ENCODE measurements at regions not wholly inside any gene's neighbourhood (a gene's known extent, or its start where the extent isn't known, plus 50 kb on each side); places are given as distances from the start of the nearest gene placed in this dataset.
"Not testable (repeated sequence)": the region's sequence is repeated elsewhere in the genome, so short reads cannot be mapped to it uniquely, and the experiment has no call there.

DNA sequence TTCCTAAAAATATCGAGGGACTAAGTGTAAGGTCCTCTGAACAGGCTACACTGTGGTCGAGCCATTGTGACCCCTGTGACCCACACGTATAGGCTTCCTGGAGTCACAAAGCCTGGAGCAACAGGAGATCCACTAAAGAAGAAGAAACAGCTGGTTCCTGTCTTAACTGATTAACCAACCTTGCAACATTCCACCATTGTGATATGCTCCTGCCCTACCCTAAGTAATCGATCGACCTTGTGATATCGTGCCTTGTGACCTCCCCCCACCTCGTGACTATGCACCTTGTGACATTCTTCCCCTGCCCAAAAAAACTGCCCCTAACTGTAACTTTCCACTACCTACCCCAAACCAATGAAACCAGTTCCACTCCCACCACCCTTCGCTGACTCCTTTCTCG is 304.6 kb upstream of the FAM78B start:
- DNase-seq (ENCODE audit: low spot score): no peak
- in situ Hi-C loops (cut with HindIII; ENCODE audit: low sequenced_read_pairs): no loop called here

- in situ Hi-C loops (cut with HindIII; ENCODE audit: low sequenced_read_pairs): no loop called here
- peak; percentile 71 for DNase-seq (ENCODE audit: low spot score)
These were observed 312.3 kb upstream of the FAM78B start for GRCh38 chr1:166479052-166479631.

GRCh38 chr1:166484471-166484870 is 317.7 kb upstream of the FAM78B start:
- in situ Hi-C loops (cut with HindIII; ENCODE audit: low sequenced_read_pairs): no loop called here
- DNase-seq (ENCODE audit: low spot score): no peak

GRCh38 chr1:166484871-166485270 is 318.1 kb upstream of the FAM78B start:
- no peak for DNase-seq (ENCODE audit: low spot score)
- in situ Hi-C loops (cut with HindIII; ENCODE audit: low sequenced_read_pairs): no loop called here

DNA sequence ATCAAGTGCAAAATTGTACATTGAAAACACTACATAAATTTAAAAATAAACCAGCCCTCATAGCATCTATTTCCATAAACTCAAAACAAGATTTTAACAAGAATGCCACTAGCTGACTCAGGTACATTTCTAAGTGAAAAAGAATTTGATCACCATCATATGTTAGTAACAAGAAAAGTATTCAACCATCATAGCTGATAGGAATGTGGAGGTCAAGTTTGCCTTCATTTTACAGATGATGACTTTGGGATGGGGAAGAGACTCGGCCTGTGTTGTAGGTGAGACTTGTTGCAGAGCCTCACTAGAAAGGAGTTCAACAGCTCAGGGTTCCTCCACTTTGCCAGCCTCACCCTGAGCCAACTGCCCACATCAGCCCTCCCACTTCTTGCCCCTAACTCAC is 318.8 kb upstream of the FAM78B start:
- DNase-seq (ENCODE audit: low spot score): no peak
- in situ Hi-C loops (cut with HindIII; ENCODE audit: low sequenced_read_pairs): no loop called here

- DNase-seq (ENCODE audit: low spot score): no peak
- in situ Hi-C loops (cut with HindIII; ENCODE audit: low sequenced_read_pairs): no loop called here
These were observed 321.5 kb upstream of the FAM78B start for GRCh38 chr1:166488327-166488726.

DNA sequence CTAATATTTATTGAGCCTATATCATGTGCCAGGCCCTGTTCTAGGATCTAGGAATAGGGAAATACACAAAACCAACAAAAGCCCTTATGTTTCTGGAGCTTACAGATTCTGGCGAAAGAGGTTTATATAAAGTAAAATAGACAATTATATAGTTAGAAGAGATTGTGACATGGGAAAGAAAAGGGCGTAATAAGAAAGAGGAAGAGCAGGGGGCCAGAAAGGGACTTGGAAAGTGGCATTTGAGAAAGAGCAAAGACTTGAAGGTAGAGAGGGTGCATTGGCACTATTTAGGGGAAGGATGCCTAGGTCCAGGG is 322.5 kb upstream of the FAM78B start:
- in situ Hi-C loops (cut with HindIII; ENCODE audit: low sequenced_read_pairs): no loop called here
- DNase-seq (ENCODE audit: low spot score): no peak

GRCh38 chr1:166489670-166490436 is 323.1 kb upstream of the FAM78B start:
- in situ Hi-C loops (cut with HindIII; ENCODE audit: low sequenced_read_pairs): no loop called here
- DNase-seq (ENCODE audit: low spot score): no peak

- no peak for DNase-seq (ENCODE audit: low spot score)
- in situ Hi-C loops (cut with HindIII; ENCODE audit: low sequenced_read_pairs): no loop called here
These were observed 323.7 kb upstream of the FAM78B start for GRCh38 chr1:166490437-166490991.

DNA sequence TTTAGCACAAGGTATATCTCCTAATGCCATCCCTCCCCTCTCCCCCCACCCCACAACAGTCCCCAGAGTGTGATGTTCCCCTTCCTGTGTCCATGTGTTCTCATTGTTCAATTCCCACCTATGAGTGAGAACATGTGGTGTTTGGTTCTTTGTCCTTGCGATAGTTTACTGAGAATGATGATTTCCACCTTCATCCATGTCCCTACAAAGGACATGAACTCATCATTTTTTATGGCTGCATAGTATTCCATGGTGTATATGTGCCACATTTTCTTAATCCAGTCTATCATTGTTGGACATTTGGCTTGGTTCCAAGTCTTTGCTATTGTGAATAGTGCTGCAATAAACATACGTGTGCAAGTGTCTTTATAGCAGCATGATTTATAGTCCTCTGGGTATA is 327.0 kb upstream of the FAM78B start:
- DNase-seq (ENCODE audit: low spot score); in situ Hi-C loops (cut with HindIII; ENCODE audit: low sequenced_read_pairs): not testable (repeated sequence)

DNA sequence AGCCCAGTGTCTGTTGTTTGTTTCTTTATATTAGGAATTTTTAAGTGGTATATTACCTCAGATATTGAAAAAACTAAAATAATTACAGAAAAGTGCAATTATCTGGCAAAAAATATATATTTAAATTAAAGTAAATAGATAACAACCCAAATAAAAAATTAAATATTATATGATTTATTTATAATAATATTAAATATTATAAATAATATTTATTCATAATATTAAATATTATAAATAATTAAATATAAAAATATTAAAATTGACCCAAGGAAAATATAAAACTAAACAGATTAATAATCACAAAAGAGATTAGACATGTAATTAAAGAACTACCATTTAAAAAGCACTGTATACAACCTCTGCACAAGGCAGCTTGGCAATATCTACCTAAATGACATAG is 331.9 kb upstream of the POGK start:
- in situ Hi-C loops (cut with HindIII; ENCODE audit: low sequenced_read_pairs): no loop called here

DNA sequence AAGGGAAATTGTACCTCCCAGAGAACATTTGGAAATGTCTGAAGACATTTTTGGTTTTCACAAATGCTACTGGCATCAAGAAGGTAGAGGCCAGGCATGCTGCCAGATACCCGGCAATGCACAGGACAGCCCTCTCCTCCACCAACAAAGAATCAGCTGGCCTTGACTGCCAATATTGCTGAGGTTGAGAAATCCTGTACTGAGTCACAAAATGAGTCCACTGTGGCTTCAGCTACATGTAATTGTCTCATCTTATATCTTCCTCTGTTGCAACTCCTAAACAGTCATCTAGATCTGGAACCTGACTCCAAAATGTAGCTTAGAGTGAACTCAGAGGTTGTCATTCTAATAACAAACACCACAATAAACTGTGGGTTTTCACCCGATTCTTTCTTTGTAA is 327.5 kb upstream of the POGK start:
- in situ Hi-C loops (cut with HindIII; ENCODE audit: low sequenced_read_pairs): no loop called here
- DNase-seq (ENCODE audit: low spot score): no peak

More for the DNA sequence above, 331.9 kb upstream of the POGK start:
- no peak for DNase-seq (ENCODE audit: low spot score)

- no peak for DNase-seq (ENCODE audit: low spot score)
- in situ Hi-C loops (cut with HindIII; ENCODE audit: low sequenced_read_pairs): no loop called here
These were observed 325.2 kb upstream of the POGK start for GRCh38 chr1:166514067-166514466.

DNA sequence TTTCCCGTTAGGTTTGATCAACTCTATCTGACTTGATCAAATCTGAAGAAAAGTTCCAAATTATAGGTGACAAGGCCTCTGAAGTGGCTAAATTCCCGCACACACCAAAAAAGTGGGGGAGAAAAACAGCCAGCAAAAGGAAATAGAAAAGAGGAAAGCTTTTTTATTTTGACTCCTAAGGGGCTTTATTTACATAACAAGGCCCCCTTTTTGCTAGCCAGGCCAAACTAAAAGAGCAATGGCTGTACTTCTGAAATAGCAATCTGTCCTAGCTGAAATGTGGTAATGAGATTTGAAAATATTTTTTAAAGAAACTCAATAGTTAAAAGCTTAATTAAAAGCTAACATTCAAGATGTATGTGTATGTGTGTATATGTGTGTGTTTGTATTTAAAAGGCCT is 311.5 kb upstream of the POGK start:
- in situ Hi-C loops (cut with HindIII; ENCODE audit: low sequenced_read_pairs): no loop called here
- no peak for DNase-seq (ENCODE audit: low spot score)

- in situ Hi-C loops (cut with HindIII; ENCODE audit: low sequenced_read_pairs): no loop called here
- no peak for DNase-seq (ENCODE audit: low spot score)
These were observed 300.6 kb upstream of the POGK start for GRCh38 chr1:166538646-166539045.

DNA sequence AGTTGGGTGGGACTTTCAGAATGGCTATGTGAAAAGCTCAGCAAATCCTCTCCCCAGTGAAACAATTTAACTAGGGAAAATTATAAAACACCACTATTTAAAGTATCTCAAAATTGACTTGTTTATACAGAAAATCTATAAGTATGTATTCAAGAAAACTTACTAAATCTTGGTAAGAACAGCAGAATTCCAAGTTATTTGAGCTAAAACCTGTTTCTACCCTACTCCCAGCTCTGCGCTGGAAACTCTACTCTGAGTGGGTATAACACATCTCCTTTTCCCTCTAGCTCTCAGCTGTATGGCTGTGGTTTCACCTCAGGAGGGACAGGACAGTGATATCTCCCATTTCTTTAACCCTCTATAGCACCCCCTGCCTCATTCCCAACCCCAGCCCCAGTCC is 295.2 kb upstream of the POGK start:
- in situ Hi-C loops (cut with HindIII; ENCODE audit: low sequenced_read_pairs): no loop called here
- DNase-seq (ENCODE audit: low spot score): no peak

GRCh38 chr1:166544561-166544960 is 294.7 kb upstream of the POGK start:
- DNase-seq (ENCODE audit: low spot score): no peak
- in situ Hi-C loops (cut with HindIII; ENCODE audit: low sequenced_read_pairs): no loop called here

DNA sequence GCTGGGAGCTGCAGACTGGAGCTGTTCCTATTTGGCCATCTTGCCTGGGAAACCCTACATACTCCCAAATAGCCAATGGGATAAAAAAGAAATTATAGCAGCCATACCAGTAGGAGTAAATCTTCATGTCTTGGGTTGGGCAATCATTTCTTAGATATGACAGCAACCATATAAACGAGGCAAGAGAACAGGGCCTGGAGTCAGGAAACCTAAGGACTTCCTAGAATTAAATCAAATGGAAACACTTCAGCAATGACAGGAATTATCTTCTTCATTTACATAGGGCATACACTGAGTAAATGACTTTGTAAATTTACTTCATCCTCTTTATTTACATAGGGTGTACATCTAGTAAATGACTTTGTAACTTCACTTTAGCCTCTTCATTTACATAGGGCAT is 286.6 kb upstream of the POGK start:
- in situ Hi-C loops (cut with HindIII; ENCODE audit: low sequenced_read_pairs): no loop called here
- DNase-seq (ENCODE audit: low spot score): no peak

DNA sequence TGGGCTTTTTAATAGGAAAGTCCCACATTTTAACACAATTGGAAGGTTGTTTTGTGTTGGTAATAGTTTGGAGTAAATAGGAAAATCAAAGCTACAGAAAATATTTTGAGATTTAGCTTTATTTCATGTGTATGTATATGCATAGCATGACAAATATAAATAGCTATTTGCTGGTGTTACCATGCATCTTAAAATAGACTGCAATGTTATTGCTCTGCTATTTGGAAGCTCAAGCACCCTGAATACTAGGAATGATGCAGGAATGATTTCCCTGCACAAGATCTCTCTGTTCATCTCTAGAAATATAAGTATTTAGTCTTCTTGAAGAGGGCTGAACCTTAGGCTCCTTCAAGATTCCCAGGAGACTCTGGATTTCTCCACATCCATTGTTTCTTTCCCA is 268.3 kb upstream of the POGK start:
- in situ Hi-C loops (cut with HindIII; ENCODE audit: low sequenced_read_pairs): no loop called here
- DNase-seq (ENCODE audit: low spot score): no peak

DNA sequence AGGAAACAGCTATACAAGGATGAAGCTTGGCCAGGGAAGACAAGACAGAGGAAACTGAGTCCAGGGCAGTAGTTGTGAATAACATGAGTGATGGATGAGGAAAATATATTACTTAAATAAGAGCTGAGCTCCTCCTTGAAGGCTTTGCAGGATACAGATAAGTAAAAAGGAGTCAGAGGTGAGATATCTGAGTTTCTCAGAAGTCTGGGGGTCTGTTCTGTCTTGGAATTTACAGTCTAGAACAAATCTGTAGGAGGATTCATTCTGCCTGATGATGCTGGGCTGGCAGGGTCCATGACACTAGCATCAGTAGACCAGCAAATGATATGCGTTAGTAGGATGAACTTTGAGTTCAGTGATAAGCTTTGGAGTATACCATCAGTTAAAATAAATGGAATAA is 266.1 kb upstream of the POGK start:
- in situ Hi-C loops (cut with HindIII; ENCODE audit: low sequenced_read_pairs): no loop called here
- DNase-seq (ENCODE audit: low spot score): no peak
